Pancreas (tissue), 10 donors: ENCODE measurements at regions not wholly inside any gene's neighbourhood (a gene's known extent, or its start where the extent isn't known, plus 50 kb on each side); places are given as distances from the start of the nearest gene placed in this dataset.

Experiments used
- ATAC-seq, 4 donors: fragments of 200-7000 bp; cut with Tn5 transposase; one replicate each; pipeline versions ENCODE4 v1.8.0 to v1.9.1; 2020; ENCODE audit warnings: mild to moderate bottlenecking in 4 of 4, moderate library complexity in 4 of 4
- DNase-seq, 6 donors: peaks; one replicate each; pipeline ENCODE4 v3.0.0-alpha.2; 2020
- FAIRE-seq: peaks from 2 replicates; lab custom pipeline; 2012; peaks lifted over from hg19 to GRCh38; lab: Jason Lieb, UNC
- H3K27ac ChIP-seq, 4 donors: fragments of 200-600 bp; sonication (generic); 1 replicate in 3 of 4; 2 replicates in 1 of 4; pipeline versions ENCODE4 v1.5.0 to v1.8.0; 2020
- H3K27me3 ChIP-seq, 4 donors: fragments of 200-600 bp; one replicate each; pipeline ENCODE4 v1.8.0; 2021
- H3K36me3 ChIP-seq, 3 donors: fragments of 200-600 bp; sonication (generic) in 1 of 3; one replicate each; pipeline versions ENCODE4 v1.5.0 to v1.8.0; 2020 to 2021
- H3K4me1 ChIP-seq, 3 donors: fragments of 200-600 bp; one replicate each; pipeline ENCODE4 v1.8.0; 2021
- H3K4me3 ChIP-seq, 4 donors: fragments of 200-600 bp; sonication (generic) in 2 of 4; one replicate each; pipeline versions ENCODE4 v1.5.0 to v1.8.0; 2020 to 2021
- H3K9me3 ChIP-seq, 4 donors: fragments of 200-600 bp; one replicate each; pipeline ENCODE4 v1.8.0; 2021
- CTCF ChIP-seq, 4 donors: fragments of 200-600 bp; sonication (generic) in 3 of 4; IDR thresholded peaks; one replicate each; pipeline versions ENCODE4 v1.5.0 to v1.8.0; 2021; ENCODE audit warnings: antibody characterized with exemption in 4 of 4
- WGBS, 2 donors: extraction: QIAGEN DNeasy Blood & Tissue Kit; methylation state at CpG; one replicate each; pipeline ENCODE4 v1.1.7; 2013; 5-methylcytosine and 5-hydroxymethylcytosine counted together
- intact Hi-C, 3 donors: fragments of 100-400 bp; cut with DNase I; formaldehyde crosslinking; loops; one replicate each; pipeline versions ENCODE4 v1.11.1 to v1.14.2; 2022
- donor health status: healthy with polysubstance abuse.
- donor health status: DM: no; HTN: no; CAD: no; lungs with moderate emphysema.
- donor health status: DM: no; HTN: no; CAD: no.
- donor health status: control.
- donor health status: control.
- donor health status: Bipolar disorder and iron deficiency.
- donor health status: DM: yes; HTN: yes; CAD: no.
- donor health status: DM: no; HTN: no; CAD: no.
- donor health status: DM: no; HTN: no; CAD: no.
- donor health status: DM: yes; HTN: yes; CAD: no.

GRCh38 chr10:29140991-29141390 lies 147.9 kb upstream of the LYZL1 start:
- Histone ChIP-seq H3K27ac (no peak overlapping the region), H3K4me1 (peaks cover 0 to 13% (median 7%) of the 10 kb centered on the region in 3 donors), H3K9me3 (no peaks in the 10 kb centered on the region), H3K27me3 (no peaks in the 10 kb centered on the region), H3K4me3 (no peak overlapping the region), H3K36me3 (no peaks in the 10 kb centered on the region)
- ATAC-seq (no peak), DNase-seq (no peak), FAIRE-seq (no peak)
- no peak for TF ChIP-seq CTCF (IDR thresholded peaks at IDR 0.05)
- intact Hi-C loops = no loop called here
- 62 to 80% methylated on average over 2 of the region's 2 CpGs for WGBS, 2 donors

GRCh38 chr10:29141761-29142160 lies 147.1 kb upstream of the LYZL1 start:
- no peak overlapping the region for H3K4me3 ChIP-seq
- H3K36me3 ChIP-seq = no peaks in the 10 kb centered on the region
- H3K9me3 ChIP-seq = no peaks in the 10 kb centered on the region
- FAIRE-seq (no peak), DNase-seq (no peak), ATAC-seq (peak in 3 of 4 donors; percentile 49 to 92 (median 77))
- no peaks in the 10 kb centered on the region for H3K27me3 ChIP-seq
- TF ChIP-seq CTCF (IDR thresholded peaks at IDR 0.05) = no peak
- intact Hi-C loops = no loop called here
- no peak overlapping the region for H3K27ac ChIP-seq
- peaks cover 0 to 13% (median 7%) of the 10 kb centered on the region in 3 donors for H3K4me1 ChIP-seq

GRCh38 chr10:29142516-29143314 lies 146.2 kb upstream of the LYZL1 start:
- no peak overlapping the region for H3K27ac ChIP-seq
- no peaks in the 10 kb centered on the region for H3K36me3 ChIP-seq
- TF ChIP-seq CTCF (IDR thresholded peaks at IDR 0.05) = no peak
- no peak for FAIRE-seq
- no peak for ATAC-seq
- H3K27me3 ChIP-seq = no peaks in the 10 kb centered on the region
- intact Hi-C loops = no loop called here
- peaks cover 0 to 13% (median 7%) of the 10 kb centered on the region in 3 donors for H3K4me1 ChIP-seq
- no peak overlapping the region for H3K4me3 ChIP-seq
- 69 to 74% methylated on average over 29 of the region's 29 CpGs for WGBS, 2 donors
- no peaks in the 10 kb centered on the region for H3K9me3 ChIP-seq
- DNase-seq = peak in 1 of 6 donors; percentile 36

GRCh38 chr10:29144126-29144525 lies 144.7 kb upstream of the LYZL1 start:
- intact Hi-C loops = no loop called here
- WGBS, 2 donors = 56 to 63% methylated on average over 2 of the region's 2 CpGs
- DNase-seq (no peak), FAIRE-seq (no peak), ATAC-seq (no peak)
- no peak overlapping the region for H3K27ac ChIP-seq
- no peaks in the 10 kb centered on the region for H3K27me3 ChIP-seq
- H3K4me3 ChIP-seq = no peak overlapping the region
- no peaks in the 10 kb centered on the region for H3K9me3 ChIP-seq
- no peak for TF ChIP-seq CTCF (IDR thresholded peaks at IDR 0.05)
- no peaks in the 10 kb centered on the region for H3K36me3 ChIP-seq
- H3K4me1 ChIP-seq = peaks cover 0 to 13% (median 7%) of the 10 kb centered on the region in 3 donors
